RWPE1 (cell line): ENCODE measurements at regions not wholly inside any gene's neighbourhood (a gene's known extent, or its start where the extent isn't known, plus 50 kb on each side); places are given as distances from the start of the nearest gene placed in this dataset.

Source experiments
- CTCF ChIA-PET: fragments of 350-600 bp; sonication (Branson Sonifier 250); formaldehyde crosslinking; extraction: SDS; loops from one replicate; lab custom pipeline; 2021; lab: Yijun Ruan, JAX
- POLR2A ChIA-PET: fragments of 400-600 bp; formaldehyde crosslinking; extraction: SDS; loops from one replicate; lab custom pipeline; 2020; ENCODE audit warnings: antibody characterized with exemption; ENCODE audit not compliant: low non-redundant PET; lab: Yijun Ruan, JAX
- DNase-seq: peaks from one replicate; pipeline ENCODE4 v3.0.0; 2012; ENCODE audit warnings: low spot score
- H3K27ac ChIP-seq: fragments of 450-650 bp; 2 replicates; pipeline ENCODE4 v1.5.1; 2017
- CTCF ChIP-seq: fragments of 450-650 bp; conservative IDR thresholded peaks from 2 replicates; pipeline ENCODE4 v1.5.1; 2017; ENCODE audit warnings: low read depth, mild to moderate bottlenecking

DNA sequence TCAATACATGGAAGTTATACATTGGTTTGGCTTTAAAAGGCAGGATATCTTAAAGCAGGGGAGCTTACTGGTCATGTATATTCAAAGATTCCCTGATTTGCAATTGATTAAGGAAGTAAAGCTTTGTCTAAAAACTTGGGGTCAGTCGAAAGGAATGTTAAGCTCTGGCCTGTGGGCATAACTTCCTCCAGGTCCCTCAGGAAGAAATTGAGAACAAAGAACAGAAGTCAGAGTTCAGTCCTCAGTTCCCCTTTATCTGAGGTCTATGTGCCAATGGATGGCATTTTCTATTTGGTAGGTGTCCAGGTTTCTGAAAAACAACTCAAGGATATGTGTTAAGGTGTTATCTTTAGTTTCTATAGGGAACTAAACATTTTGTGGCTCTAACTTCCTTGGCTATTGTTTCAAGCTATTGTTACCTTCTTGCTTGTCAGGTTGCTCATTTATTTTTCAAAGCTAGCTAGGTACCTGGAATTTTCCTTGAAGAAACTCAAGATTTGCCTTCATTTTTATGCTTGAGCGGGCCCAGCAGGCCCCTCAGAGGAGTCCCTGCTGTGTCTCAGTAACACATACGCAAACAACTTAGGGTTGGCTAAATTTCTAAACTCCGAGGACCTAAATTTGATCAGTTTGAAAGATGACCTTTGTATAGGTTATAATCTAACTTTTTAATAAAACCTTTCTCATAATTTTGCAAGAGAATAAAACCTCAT, 135.0 kb upstream of the UBE2E2 start:
- POLR2A ChIA-PET, result no interaction called here
- no peak overlapping the region for H3K27ac ChIP-seq

GRCh38 chr3:23071296-23071695, 131.8 kb upstream of the UBE2E2 start:
- no peak for DNase-seq
- ChIA-PET CTCF (interaction anchor here (0.6 kb wide), 1 partner anchor 70 kb away, joined by 3 read pairs; no protein-coding TSS in a partner anchor), POLR2A (no interaction called here)
- no peak for TF ChIP-seq CTCF
- H3K27ac ChIP-seq, result no peak overlapping the region

More for the DNA sequence above, 135.0 kb upstream of the UBE2E2 start:
- no peak for DNase-seq
- CTCF ChIA-PET, result no interaction called here
- no peak for TF ChIP-seq CTCF

GRCh38 chr3:23071758-23072157, 131.4 kb upstream of the UBE2E2 start:
- TF ChIP-seq CTCF, result no peak
- no peak overlapping the region for H3K27ac ChIP-seq
- POLR2A ChIA-PET, result no interaction called here
- no peak for DNase-seq
- CTCF ChIA-PET, result no interaction called here

DNA sequence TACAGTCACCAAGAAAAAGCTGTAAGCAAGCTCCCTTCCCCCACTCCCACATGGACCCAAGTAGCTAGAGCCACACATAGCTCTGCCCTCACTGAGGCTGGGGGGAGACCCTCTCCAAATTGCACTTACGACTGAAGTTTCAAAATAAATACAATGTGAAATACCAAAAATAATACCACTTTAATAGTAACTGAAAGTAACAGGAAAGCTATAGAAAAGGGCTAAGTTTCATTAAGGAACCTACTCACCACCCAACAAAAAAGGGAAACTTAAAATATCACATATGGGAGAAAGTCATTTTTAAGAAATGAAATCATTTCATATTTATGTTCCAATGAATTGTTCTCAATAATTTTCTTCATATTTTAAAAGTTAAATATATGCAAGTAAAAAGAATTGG, 130.4 kb upstream of the UBE2E2 start:
- DNase-seq, result no peak
- CTCF ChIA-PET, result no interaction called here
- no peak overlapping the region for H3K27ac ChIP-seq
- POLR2A ChIA-PET, result no interaction called here
- no peak for TF ChIP-seq CTCF

- POLR2A ChIA-PET, result no interaction called here
- no peak for TF ChIP-seq CTCF
- CTCF ChIA-PET, result no interaction called here
- no peak for DNase-seq
- no peak overlapping the region for H3K27ac ChIP-seq
These were observed 129.3 kb upstream of the UBE2E2 start for GRCh38 chr3:23073724-23074305.

DNA sequence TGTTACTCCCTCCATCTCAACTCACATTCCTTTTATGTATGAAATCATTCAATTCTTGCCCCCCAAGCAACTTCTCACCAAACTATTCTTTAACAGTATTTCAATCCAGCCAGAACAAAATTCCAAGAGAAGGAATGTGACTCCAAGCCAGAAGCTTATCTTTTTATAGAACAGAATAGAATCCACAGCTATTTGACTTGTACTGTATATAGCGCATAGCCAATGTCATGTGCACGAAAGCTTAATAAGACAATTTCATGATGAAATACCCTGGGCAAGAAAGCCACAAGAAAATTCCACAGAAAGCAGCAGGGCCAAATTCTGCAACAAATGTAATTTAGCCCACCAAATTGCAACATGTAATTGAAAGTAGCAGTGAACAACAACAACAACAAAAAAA, 127.6 kb upstream of the UBE2E2 start:
- ChIA-PET POLR2A (no interaction called here), CTCF (no interaction called here)
- TF ChIP-seq CTCF, result no peak
- no peak for DNase-seq
- no peak overlapping the region for H3K27ac ChIP-seq
